Coronary artery (tissue), 2 donors: ENCODE measurements at regions not wholly inside any gene's neighbourhood (a gene's known extent, or its start where the extent isn't known, plus 50 kb on each side); places are given as distances from the start of the nearest gene placed in this dataset.
"Not testable (repeated sequence)": the region's sequence is repeated elsewhere in the genome, so short reads cannot be mapped to it uniquely, and the experiment has no call there.

Experiments
- DNase-seq: peaks from one replicate; pipeline ENCODE4 v3.0.0-alpha.2; 2017; ENCODE audit warnings: low spot score
- H3K27ac ChIP-seq, 2 donors: fragments of 200-600 bp; sonication (generic); one replicate each; pipeline ENCODE4 v1.5.1; 2016 to 2019
- H3K4me3 ChIP-seq: fragments of 200-600 bp; sonication (generic); 2 replicates; pipeline ENCODE4 v1.5.1; 2016; ENCODE audit warnings: mild to moderate bottlenecking, moderate library complexity
- TF ChIP-seq, protein P1 (sequence below): fragments of 200-600 bp; sonication (generic); IDR thresholded peaks from one replicate; pipeline ENCODE4 v1.5.1; 2019; ENCODE audit warnings: antibody characterized with exemption

DNA sequence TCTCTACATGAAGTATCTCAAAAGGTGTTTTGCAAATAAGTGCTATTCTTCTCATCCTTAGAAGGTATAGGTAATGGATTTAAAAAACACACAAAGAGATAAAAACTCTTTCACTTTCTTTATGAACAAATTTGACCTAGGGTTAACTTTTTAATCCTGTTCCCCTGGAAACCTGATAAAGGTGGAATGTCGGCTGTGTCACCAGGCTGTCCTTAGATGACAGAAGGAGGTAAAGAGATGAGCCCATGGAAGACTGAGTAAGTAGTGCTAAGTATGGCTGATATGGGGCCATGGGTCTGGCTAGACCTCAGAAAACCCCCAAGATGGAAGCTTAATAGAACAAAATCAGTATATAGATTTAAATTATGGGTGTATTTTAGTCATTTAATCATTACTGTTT is 153.8 kb upstream of the LSM14A start:
- TF ChIP-seq, protein P1, sequence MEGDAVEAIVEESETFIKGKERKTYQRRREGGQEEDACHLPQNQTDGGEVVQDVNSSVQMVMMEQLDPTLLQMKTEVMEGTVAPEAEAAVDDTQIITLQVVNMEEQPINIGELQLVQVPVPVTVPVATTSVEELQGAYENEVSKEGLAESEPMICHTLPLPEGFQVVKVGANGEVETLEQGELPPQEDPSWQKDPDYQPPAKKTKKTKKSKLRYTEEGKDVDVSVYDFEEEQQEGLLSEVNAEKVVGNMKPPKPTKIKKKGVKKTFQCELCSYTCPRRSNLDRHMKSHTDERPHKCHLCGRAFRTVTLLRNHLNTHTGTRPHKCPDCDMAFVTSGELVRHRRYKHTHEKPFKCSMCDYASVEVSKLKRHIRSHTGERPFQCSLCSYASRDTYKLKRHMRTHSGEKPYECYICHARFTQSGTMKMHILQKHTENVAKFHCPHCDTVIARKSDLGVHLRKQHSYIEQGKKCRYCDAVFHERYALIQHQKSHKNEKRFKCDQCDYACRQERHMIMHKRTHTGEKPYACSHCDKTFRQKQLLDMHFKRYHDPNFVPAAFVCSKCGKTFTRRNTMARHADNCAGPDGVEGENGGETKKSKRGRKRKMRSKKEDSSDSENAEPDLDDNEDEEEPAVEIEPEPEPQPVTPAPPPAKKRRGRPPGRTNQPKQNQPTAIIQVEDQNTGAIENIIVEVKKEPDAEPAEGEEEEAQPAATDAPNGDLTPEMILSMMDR = no peak
- no peak overlapping the region for H3K4me3 ChIP-seq
- DNase-seq = no peak
- no peak overlapping the region for H3K27ac ChIP-seq

DNA sequence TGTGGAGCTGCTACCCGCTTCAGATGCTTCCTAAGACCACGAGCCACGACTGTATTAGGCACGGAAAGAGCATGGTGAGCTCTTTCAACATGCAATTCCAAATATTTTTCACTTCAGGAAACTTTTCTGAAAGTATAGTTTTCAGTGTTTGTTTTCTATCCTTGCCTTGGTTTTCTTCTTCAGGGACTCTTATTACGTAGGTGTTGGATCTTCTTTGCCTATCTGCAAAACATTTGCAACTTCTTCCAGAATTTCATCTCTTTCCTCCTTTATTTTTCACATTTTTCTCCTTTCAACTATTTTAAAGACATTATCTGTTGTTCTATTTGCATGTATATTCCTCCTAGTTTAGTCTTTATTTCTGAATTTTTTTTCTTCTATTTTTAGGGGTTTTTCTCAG is 148.9 kb upstream of the LSM14A start:
- Histone ChIP-seq H3K27ac (no peak overlapping the region), H3K4me3 (no peak overlapping the region)
- TF ChIP-seq, protein P1 = no peak
- no peak for DNase-seq

DNA sequence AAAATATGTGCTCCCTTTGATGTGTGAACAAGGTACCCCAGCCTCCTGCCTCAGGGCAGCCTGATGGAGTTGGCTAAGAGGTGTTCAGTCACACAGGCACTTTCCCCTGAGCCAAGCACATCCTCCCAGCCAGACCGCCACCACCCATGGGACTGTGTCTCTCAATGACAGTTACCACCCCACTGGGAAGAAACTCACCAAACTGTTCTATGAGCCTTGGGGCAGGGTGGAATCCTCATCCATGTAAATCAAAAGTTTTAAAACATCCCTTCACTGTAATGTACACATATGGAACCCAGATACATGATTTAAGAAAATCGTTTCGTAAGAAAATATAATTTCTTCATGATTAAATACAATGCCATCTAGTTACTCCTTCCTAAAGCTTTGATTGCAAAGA is 138.4 kb upstream of the LSM14A start:
- TF ChIP-seq, protein P1 = no peak
- H3K4me3 ChIP-seq = no peak overlapping the region
- no peak for DNase-seq
- no peak overlapping the region for H3K27ac ChIP-seq

DNA sequence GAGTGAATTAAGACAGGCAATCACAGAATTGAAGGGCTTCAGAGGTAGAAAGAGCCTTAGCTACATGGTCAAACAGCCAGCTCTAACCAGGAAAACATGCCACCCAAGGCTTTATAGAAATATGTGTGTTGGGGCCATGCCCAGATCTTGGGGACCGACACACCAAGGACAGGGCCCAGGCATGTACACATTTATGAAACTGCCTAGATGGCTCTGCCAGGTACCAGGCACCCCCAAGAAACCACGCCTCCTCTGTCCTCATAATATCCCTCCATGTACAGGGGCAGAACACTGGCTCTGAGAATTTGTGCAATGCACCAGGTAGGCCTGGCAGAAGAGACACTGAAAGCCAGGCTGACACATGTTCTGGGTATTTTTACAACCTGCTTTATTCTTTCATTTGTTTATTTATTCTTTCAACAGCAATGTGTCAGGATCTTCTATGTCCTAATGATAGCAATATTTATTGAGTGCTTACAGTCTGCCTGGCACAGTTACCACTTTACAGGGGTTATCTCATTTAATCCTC is 137.9 kb upstream of the LSM14A start:
- no peak overlapping the region for H3K27ac ChIP-seq

DNA sequence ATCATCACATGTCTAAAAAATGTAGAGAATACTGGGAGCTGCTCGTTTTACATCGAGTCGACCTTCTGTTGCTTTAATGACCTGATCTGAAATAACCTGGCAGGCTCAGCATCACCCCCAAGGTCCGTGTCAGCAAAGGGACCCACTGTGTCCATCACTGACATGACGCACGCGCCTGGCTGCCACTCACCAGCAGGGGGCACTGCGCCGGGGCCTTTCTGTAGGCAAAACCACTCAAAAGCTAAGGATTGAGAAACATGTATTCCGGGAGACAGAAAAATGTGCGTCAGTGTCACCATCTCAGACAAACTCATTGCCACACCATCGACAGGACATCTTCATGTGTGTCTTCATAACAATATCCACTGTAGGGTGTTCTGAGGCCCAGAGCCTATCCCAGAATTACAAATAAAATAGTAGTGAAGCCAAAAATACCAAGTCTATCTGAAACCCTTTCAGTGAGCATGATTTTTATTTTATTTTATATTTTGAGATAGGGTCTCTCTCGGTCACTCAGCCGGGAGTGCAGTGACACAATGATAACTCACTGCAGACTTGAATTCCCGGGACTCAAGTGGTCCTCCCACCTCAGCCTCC is 130.3 kb upstream of the LSM14A start:
- Histone ChIP-seq H3K27ac (no peak overlapping the region), H3K4me3 (no peak overlapping the region)
- TF ChIP-seq, protein P1 = peak; percentile 41
- DNase-seq = no peak

More for the DNA sequence above, 137.9 kb upstream of the LSM14A start:
- H3K4me3 ChIP-seq = no peak overlapping the region
- no peak for DNase-seq
- TF ChIP-seq, protein P1 = no peak

DNA sequence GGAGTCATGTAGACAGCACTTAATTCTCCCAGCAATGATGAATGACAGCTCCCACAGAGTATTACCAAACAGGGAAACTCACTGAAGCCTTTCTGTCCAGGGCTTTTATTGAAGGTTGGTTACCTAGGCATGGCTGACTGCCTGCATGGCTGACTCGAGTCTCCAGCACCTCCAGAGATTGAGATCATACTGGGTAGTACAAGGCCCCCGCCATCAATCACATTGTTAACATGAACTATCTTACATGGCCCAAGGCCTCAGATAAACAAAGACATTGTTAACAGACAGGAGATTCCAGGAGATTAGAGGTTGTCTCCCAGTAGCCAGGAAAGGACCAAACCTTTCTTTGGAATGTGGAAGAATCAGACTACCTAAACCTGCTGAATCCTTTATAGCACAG is 128.3 kb upstream of the LSM14A start:
- no peak overlapping the region for H3K27ac ChIP-seq
- no peak overlapping the region for H3K4me3 ChIP-seq
- TF ChIP-seq, protein P1 = no peak
- DNase-seq = no peak

DNA sequence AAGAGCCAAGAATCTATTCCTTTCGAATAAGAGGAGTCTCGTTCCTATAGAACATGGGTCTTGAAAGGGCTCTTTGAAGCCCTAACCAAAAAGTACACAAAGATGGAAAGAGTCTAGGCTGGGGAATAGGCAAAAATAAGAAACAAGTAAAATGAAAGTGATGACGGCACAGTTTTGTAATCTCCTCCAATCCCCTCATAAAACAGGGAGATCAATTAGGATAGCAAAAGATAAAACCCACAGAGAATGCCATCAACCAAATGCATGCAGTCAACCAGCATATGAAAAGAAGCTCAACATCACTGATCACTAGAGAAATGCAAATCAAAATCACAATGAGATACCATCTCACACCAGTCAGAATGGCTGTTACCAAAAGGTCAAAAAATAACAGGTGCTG is 122.4 kb upstream of the LSM14A start:
- H3K27ac ChIP-seq = no peak overlapping the region
- DNase-seq = no peak
- H3K4me3 ChIP-seq = no peak overlapping the region
- TF ChIP-seq, protein P1 = no peak

DNA sequence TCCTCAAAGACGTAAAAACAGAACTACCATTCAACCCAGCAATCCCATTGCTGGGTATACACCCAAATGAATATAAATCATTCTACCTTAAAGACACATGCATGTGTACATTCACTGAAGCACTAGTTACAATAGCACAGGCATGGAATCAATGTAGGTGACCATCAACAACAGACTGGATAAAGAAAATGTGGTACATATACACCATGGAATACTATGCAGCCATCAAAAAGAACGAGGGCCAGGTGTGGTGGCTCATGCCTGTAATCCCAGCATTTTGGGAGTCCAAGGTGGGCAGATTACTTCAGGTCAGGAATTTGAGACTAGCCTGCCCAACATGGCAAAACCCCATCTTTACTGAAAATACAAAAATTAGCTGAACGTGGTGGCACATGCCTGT is 121.9 kb upstream of the LSM14A start:
- not testable (repeated sequence) for H3K4me3 ChIP-seq, H3K27ac ChIP-seq, DNase-seq
